ENCODE measurements at regions not wholly inside any gene's neighbourhood (a gene's known extent, or its start where the extent isn't known, plus 50 kb on each side); places are given as distances from the start of the nearest gene placed in this dataset.

DNA sequence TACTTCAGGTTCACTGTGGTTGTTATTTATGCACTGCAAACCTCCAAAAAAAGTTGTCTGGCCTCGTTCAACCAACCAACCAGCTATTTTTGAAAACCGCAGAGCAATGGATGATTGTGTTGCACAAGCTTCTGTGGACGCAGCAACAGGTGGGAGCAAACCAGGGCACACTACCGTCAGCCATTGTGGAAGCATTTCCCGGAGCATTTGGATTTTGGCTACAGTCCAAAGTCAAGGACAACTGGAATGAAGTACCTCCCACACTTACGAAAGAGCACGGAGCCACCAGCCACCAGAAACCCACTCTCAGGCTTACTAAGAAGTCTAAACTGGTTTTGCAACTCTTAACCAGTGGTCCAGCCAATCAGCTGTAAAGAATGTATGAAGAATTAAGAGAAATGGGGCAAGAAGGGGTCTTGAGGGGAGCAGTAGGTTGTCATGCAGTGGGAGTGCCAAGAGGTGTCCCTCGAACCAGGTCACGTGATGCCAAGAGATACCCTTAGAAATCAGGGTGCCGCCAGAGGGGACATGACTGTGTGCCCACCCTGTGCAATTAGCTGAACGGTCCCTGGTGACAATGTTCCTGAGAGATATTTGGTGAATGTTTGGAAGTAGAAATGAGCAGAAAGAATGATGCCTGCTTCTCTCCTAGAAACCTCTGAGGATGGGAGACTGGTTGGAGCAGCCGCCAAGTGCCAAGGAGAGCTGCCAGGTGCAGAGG lies 68.9 kb upstream of the PCSK6 start:
- TF ChIP-seq POLR2A (IDR thresholded peaks at IDR 0.05): no peak
- TF ChIP-seq, protein P1, sequence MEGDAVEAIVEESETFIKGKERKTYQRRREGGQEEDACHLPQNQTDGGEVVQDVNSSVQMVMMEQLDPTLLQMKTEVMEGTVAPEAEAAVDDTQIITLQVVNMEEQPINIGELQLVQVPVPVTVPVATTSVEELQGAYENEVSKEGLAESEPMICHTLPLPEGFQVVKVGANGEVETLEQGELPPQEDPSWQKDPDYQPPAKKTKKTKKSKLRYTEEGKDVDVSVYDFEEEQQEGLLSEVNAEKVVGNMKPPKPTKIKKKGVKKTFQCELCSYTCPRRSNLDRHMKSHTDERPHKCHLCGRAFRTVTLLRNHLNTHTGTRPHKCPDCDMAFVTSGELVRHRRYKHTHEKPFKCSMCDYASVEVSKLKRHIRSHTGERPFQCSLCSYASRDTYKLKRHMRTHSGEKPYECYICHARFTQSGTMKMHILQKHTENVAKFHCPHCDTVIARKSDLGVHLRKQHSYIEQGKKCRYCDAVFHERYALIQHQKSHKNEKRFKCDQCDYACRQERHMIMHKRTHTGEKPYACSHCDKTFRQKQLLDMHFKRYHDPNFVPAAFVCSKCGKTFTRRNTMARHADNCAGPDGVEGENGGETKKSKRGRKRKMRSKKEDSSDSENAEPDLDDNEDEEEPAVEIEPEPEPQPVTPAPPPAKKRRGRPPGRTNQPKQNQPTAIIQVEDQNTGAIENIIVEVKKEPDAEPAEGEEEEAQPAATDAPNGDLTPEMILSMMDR (IDR thresholded peaks at IDR 0.05): no peak

Data from prostate gland (tissue), 2 donors.